ENCODE measurements at regions not wholly inside any gene's neighbourhood (a gene's known extent, or its start where the extent isn't known, plus 50 kb on each side); places are given as distances from the start of the nearest gene placed in this dataset.

DNA sequence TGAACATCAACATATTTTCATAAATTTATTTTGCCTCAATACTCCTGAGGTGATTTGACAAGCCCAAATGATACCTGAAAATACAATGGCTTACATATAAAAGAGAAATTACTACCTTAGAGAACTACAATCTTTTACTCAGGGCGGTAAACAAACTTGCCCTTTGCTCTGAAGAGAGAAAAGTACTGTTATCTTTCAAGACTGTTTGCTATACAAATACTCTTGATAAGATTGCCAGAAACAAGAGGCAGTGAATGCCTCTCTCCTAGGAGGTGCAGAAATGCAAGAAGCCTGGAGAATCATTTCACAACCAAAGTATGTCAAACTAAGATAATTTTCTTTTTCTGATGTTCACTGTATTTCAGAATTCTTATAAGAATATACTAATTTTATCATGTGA lies 160.3 kb downstream of the ALX1 start:
- H3K4me1 ChIP-seq: no peaks in the 10 kb centered on the region
- H3K27ac ChIP-seq (replicated peaks in 1 of 4): no peak overlapping the region
- DNase-seq (ENCODE audit: extremely low spot score): no peak
- intact Hi-C loops (cut with DNase I): loop anchor here (10.0 kb wide), 1 partner anchor 285 kb away; no protein-coding TSS in a partner anchor
- no peaks in the 10 kb centered on the region for H3K27me3 ChIP-seq
- 86% methylated on average over 1 of the region's 1 CpG for WGBS
- H3K9me3 ChIP-seq: no peaks in the 10 kb centered on the region
- no peaks in the 10 kb centered on the region for H3K36me3 ChIP-seq
- TF ChIP-seq, protein P1, sequence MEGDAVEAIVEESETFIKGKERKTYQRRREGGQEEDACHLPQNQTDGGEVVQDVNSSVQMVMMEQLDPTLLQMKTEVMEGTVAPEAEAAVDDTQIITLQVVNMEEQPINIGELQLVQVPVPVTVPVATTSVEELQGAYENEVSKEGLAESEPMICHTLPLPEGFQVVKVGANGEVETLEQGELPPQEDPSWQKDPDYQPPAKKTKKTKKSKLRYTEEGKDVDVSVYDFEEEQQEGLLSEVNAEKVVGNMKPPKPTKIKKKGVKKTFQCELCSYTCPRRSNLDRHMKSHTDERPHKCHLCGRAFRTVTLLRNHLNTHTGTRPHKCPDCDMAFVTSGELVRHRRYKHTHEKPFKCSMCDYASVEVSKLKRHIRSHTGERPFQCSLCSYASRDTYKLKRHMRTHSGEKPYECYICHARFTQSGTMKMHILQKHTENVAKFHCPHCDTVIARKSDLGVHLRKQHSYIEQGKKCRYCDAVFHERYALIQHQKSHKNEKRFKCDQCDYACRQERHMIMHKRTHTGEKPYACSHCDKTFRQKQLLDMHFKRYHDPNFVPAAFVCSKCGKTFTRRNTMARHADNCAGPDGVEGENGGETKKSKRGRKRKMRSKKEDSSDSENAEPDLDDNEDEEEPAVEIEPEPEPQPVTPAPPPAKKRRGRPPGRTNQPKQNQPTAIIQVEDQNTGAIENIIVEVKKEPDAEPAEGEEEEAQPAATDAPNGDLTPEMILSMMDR (IDR thresholded peaks at IDR 0.05): no peak
- TF ChIP-seq POLR2AphosphoS5 (IDR thresholded peaks at IDR 0.05) (no peak), EP300 (IDR thresholded peaks at IDR 0.05) (no peak), POLR2A (IDR thresholded peaks at IDR 0.05; ENCODE audit: low read depth) (no peak)
- no peak overlapping the region for H3K4me3 ChIP-seq

DNA sequence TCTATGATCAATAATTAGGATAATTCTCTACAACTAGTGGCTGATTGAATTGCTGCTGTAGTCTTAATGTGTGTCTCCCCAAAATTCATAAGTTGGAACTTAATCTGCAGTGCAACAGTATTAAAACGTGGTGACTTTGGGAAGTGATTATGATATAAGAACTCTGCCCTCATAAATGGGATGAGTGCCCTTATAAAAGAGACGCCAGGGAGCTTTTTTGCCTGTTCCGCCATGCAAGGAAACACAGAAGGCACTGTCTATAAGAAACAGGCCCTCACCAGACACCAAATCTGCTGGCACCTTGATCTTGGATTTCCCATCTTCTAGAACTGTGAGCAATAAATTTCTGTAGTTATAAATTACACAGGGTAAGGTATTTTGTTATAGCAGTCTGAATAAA lies 161.0 kb downstream of the ALX1 start:
- no peaks in the 10 kb centered on the region for H3K4me1 ChIP-seq
- H3K27ac ChIP-seq (replicated peaks in 1 of 4): no peak overlapping the region
- intact Hi-C loops (cut with DNase I): loop anchor here (10.0 kb wide), 1 partner anchor 286 kb away; no protein-coding TSS in a partner anchor
- no peaks in the 10 kb centered on the region for H3K36me3 ChIP-seq
- no peaks in the 10 kb centered on the region for H3K27me3 ChIP-seq
- no peak for DNase-seq (ENCODE audit: extremely low spot score)
- WGBS: 76% methylated on average over 3 of the region's 3 CpGs
- H3K4me3 ChIP-seq: no peak overlapping the region
- TF ChIP-seq EP300 (IDR thresholded peaks at IDR 0.05) (no peak), POLR2A (IDR thresholded peaks at IDR 0.05; ENCODE audit: low read depth) (no peak), POLR2AphosphoS5 (IDR thresholded peaks at IDR 0.05) (no peak)
- TF ChIP-seq, protein P1 (IDR thresholded peaks at IDR 0.05): no peak
- H3K9me3 ChIP-seq: no peaks in the 10 kb centered on the region

DNA sequence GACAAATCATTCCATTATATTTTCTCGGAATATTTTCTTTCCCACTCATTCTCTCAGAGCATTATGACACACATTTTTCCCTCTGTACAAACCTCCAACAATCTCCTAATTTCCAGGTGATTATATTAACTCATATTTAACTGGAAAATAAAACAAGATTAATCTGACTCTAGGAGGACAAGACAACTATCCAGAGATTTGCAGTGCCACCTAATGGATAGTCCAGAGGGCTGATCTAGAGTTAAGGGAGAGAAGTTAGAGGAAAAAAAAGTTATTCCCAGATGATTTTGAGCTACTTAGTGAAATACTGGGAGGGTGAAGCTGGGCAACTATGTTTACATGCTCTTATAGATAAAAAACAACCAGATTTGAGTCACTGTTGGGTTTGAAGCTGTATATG lies 161.7 kb downstream of the ALX1 start:
- DNase-seq (ENCODE audit: extremely low spot score): no peak
- intact Hi-C loops (cut with DNase I): loop anchor here (10.0 kb wide), 1 partner anchor 287 kb away; no protein-coding TSS in a partner anchor
- Histone ChIP-seq H3K27me3 (no peaks in the 10 kb centered on the region), H3K27ac (replicated peaks in 1 of 4) (no peak overlapping the region), H3K4me3 (no peak overlapping the region), H3K36me3 (no peaks in the 10 kb centered on the region), H3K4me1 (no peaks in the 10 kb centered on the region), H3K9me3 (no peaks in the 10 kb centered on the region)
- WGBS: 74% methylated on average over 1 of the region's 1 CpG
- TF ChIP-seq POLR2A (IDR thresholded peaks at IDR 0.05; ENCODE audit: low read depth): no peak
- TF ChIP-seq, protein P1 (IDR thresholded peaks at IDR 0.05): no peak
- no peak for TF ChIP-seq POLR2AphosphoS5 (IDR thresholded peaks at IDR 0.05)
- TF ChIP-seq EP300 (IDR thresholded peaks at IDR 0.05): no peak

DNA sequence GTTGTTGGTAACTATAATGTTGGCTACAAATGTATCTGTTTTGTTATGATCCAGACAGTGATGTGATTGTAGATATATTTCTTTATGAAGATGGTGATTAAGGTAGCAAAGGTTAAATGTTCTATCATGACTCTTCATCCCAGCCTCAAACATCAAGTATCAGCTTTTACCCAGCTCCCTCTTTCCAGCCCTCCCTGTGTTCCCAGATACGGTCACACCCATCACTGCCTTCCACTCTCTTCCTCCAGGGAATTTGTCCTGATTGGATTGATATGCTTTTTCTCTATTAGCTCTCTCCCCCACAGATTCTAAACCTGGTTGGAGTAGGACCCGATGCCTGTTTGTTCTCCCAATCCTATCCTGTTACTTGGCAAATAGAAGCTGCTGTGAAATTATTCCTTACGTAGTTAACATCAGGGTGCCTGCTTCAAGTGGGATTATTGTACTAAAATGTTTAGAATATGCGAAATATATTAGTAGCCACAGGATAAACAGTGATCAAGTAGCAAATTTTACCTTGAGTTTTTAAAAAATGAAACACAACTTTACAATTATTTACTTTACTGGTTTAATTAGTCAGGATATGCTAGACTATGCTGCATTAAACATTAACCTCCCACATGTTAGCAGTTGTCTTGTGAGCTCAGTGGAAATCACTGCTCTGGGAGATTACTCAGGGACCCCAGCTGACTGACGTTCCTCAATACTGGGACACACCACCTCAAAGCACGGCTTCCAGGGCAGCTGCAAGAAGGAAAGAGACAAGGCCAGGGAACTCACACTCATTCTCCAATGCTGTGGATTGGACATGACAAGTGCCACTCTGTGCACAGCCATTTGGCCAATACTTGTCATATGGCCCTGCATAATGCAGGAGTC lies 165.3 kb downstream of the ALX1 start:
- Histone ChIP-seq H3K4me1 (no peaks in the 10 kb centered on the region), H3K9me3 (no peaks in the 10 kb centered on the region), H3K27me3 (no peaks in the 10 kb centered on the region), H3K4me3 (no peak overlapping the region), H3K27ac (replicated peaks in 1 of 4) (no peak overlapping the region), H3K36me3 (no peaks in the 10 kb centered on the region)
- TF ChIP-seq EP300 (IDR thresholded peaks at IDR 0.05): no peak
- TF ChIP-seq POLR2AphosphoS5 (IDR thresholded peaks at IDR 0.05): no peak
- TF ChIP-seq, protein P1 (IDR thresholded peaks at IDR 0.05): no peak
- no peak for TF ChIP-seq POLR2A (IDR thresholded peaks at IDR 0.05; ENCODE audit: low read depth)
- intact Hi-C loops (cut with DNase I): loop anchor here (10.0 kb wide), 1 partner anchor 290 kb away; no protein-coding TSS in a partner anchor
- no peak for DNase-seq (ENCODE audit: extremely low spot score)
- WGBS: 66% methylated on average over 6 of the region's 6 CpGs

All from esophagus muscularis mucosa (tissue), 4 donors.